Activated CD4-positive, alpha-beta T cell treated with anti-CD3 and anti-CD28 coated beads, Interleukin-2, amount 10 ng/mL, durations not matched to agents 7 days and 5 days (primary cell): ENCODE measurements at regions not wholly inside any gene's neighbourhood (a gene's known extent, or its start where the extent isn't known, plus 50 kb on each side); places are given as distances from the start of the nearest gene placed in this dataset.

ENCODE experiments used
- CTCF ChIA-PET: fragments of 350-600 bp; sonication (Branson Sonifier 250); formaldehyde crosslinking; loops from one replicate; lab custom pipeline; 2021; ENCODE audit warnings: antibody characterized with exemption; lab: Charles Lee
- POLR2A ChIA-PET: fragments of 350-600 bp; sonication (Branson Sonifier 250); formaldehyde crosslinking; loops from one replicate; lab custom pipeline; 2021; ENCODE audit warnings: antibody characterized with exemption; lab: Charles Lee
- DNase-seq: peaks from one replicate; pipeline ENCODE4 v3.0.0-alpha.2; 2020
- H3K27ac Mint-ChIP-seq: one replicate; pipeline ENCODE4 v1.8.0; 2021; ENCODE audit warnings: mild to moderate bottlenecking, moderate library complexity, mixed read lengths
- H3K27me3 Mint-ChIP-seq: one replicate; pipeline ENCODE4 v1.8.0; 2021; ENCODE audit warnings: mixed read lengths
- H3K36me3 Mint-ChIP-seq: one replicate; pipeline ENCODE4 v1.8.0; 2021; ENCODE audit warnings: low read depth, mixed read lengths
- H3K4me1 Mint-ChIP-seq: one replicate; pipeline ENCODE4 v1.8.0; 2021; ENCODE audit warnings: mixed read lengths
- H3K4me3 Mint-ChIP-seq: one replicate; pipeline ENCODE4 v1.8.0; 2021; ENCODE audit warnings: mild to moderate bottlenecking, moderate library complexity, mixed read lengths
- H3K9me3 Mint-ChIP-seq: one replicate; pipeline ENCODE4 v1.8.0; 2021; ENCODE audit warnings: mixed read lengths

DNA sequence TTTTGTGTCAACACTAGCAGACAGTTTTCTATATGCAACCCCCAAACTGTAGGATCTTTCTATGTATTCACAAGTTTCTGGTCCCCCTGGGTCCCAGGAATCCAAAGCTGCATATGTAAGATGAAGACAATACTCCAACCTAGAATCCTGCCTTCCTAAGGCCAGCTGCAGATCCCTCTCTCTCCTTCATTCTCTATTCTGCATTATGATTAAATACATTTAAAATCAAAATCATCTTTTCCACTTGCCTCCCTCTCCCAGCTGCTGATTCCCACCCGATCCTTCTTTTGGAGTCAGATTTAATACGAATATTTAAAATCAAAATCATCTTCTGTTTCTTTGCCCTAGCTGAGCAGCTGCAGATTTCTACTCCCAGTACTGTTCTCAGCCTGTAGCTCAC, 783.0 kb upstream of the ZEB2 start:
- peaks cover 4% of the 10 kb centered on the region for H3K27me3 Mint-ChIP-seq
- DNase-seq, result no peak
- H3K27ac Mint-ChIP-seq, result no peak overlapping the region
- no peak overlapping the region for H3K4me3 Mint-ChIP-seq
- H3K36me3 Mint-ChIP-seq, result no peaks in the 10 kb centered on the region
- H3K4me1 Mint-ChIP-seq, result no peaks in the 10 kb centered on the region
- H3K9me3 Mint-ChIP-seq, result no peaks in the 10 kb centered on the region
- CTCF ChIA-PET, result no interaction called here
- POLR2A ChIA-PET, result no interaction called here

DNA sequence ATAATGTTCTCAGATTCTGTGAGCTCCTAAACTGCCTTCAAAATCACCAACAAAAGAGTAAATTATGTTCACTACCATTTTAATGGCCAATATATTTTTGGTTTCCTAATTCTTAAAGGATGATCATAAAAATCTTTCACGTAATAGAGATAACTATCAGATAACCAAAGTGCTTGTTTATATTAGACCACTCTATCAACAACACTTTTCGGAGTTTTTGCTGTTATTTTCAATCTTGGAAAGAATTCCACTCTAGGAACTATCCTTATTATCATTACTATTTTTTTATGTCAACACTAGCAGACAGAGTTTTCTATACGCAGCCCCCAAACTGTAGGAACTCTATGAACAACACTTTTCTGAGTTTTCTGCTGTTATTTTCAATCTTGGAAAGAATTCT, 782.5 kb upstream of the ZEB2 start:
- no peaks in the 10 kb centered on the region for H3K9me3 Mint-ChIP-seq
- no peak for DNase-seq
- ChIA-PET POLR2A (no interaction called here), CTCF (no interaction called here)
- no peaks in the 10 kb centered on the region for H3K36me3 Mint-ChIP-seq
- H3K4me3 Mint-ChIP-seq, result no peak overlapping the region
- no peak overlapping the region for H3K27ac Mint-ChIP-seq
- H3K27me3 Mint-ChIP-seq, result peaks cover 4% of the 10 kb centered on the region
- no peaks in the 10 kb centered on the region for H3K4me1 Mint-ChIP-seq

DNA sequence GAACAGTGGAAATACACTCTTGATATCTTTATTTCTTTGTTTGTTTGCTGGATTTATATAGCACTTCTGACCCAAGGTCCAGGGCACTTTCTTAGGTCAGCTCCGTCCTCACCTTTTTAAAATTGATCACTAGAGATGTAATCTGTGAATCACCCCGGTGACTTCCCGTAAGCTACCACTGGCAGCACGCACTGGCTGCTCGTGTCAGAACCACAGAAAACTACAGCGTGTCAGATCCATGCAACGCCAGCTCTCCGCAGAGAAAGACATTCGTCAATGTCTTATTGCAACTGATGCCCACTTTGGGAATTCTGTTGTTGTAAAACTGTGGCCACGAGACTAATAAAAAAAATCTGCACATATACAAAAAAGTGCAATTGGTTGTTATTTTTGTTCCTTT, 779.4 kb upstream of the ZEB2 start:
- Mint-ChIP-seq H3K27me3 (peaks cover 3% of the 10 kb centered on the region), H3K4me3 (no peak overlapping the region), H3K27ac (no peak overlapping the region), H3K9me3 (no peaks in the 10 kb centered on the region), H3K4me1 (no peaks in the 10 kb centered on the region), H3K36me3 (no peaks in the 10 kb centered on the region)
- POLR2A ChIA-PET, result no interaction called here
- CTCF ChIA-PET, result no interaction called here
- no peak for DNase-seq

DNA sequence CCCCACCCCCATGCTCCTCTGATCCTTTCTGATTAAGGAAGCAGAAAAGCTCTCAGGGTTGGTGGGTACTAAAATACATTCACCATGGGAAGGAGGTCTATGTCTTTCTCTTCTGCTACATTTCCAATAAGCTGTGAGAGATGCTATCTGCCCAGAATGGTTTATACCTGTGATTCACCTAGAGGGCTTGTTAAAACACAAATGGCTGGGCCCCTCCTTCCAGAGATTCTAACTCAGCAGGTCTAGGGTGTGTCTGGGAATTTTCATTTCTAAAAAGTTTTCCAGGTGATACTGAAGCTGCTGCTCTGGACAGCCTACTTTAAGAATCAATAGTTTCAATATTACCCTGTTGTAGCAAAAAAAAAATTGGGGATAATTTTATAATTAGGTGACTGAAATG, 772.2 kb upstream of the ZEB2 start:
- H3K4me3 Mint-ChIP-seq, result no peak overlapping the region
- peaks cover 17% of the 10 kb centered on the region for H3K27me3 Mint-ChIP-seq
- DNase-seq, result no peak
- no peaks in the 10 kb centered on the region for H3K36me3 Mint-ChIP-seq
- H3K9me3 Mint-ChIP-seq, result no peaks in the 10 kb centered on the region
- H3K4me1 Mint-ChIP-seq, result no peaks in the 10 kb centered on the region
- no peak overlapping the region for H3K27ac Mint-ChIP-seq
- ChIA-PET POLR2A (no interaction called here), CTCF (no interaction called here)

DNA sequence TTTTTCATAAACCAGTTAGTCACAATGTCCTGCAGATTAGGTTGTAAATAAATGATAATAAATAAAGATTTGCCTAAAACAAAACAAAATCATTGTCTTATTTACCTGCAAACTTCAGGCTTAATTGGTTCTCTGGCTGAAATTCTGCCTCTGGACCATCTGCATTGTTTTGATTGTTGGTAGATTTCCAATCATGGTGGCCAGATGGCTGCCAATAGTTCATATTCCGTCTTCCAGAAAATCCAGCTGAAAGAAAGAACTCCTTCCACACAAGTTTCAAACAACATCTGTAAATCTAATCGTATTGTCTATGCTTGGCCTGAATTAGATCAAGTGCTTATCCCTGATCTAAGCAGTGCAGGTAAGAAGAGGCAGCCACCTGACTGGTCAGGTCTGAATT, 771.1 kb upstream of the ZEB2 start:
- no peaks in the 10 kb centered on the region for H3K9me3 Mint-ChIP-seq
- ChIA-PET POLR2A (no interaction called here), CTCF (no interaction called here)
- no peaks in the 10 kb centered on the region for H3K36me3 Mint-ChIP-seq
- H3K27me3 Mint-ChIP-seq, result peaks cover 24% of the 10 kb centered on the region
- no peaks in the 10 kb centered on the region for H3K4me1 Mint-ChIP-seq
- no peak overlapping the region for H3K27ac Mint-ChIP-seq
- DNase-seq, result no peak
- H3K4me3 Mint-ChIP-seq, result no peak overlapping the region

DNA sequence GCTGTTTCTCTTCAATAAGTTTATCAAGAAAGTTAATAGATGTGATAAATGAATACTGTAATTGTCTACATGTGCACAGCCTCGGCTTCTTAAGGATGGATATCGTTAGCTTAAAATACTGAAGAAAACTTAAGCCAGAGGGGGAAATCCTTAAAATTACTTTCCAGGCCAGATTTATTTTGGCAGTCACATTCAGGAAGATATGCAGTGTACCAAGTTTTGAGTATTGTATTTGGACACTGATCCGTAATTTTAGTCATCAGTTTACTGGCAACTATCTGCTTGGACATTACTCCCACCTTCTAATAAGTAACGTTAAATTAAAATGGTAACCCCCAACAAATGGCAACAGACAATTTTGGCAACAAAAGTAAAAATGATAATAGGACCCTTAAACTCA, 770.0 kb upstream of the ZEB2 start:
- ChIA-PET POLR2A (no interaction called here), CTCF (no interaction called here)
- no peaks in the 10 kb centered on the region for H3K4me1 Mint-ChIP-seq
- DNase-seq, result no peak
- H3K9me3 Mint-ChIP-seq, result no peaks in the 10 kb centered on the region
- H3K27ac Mint-ChIP-seq, result no peak overlapping the region
- H3K4me3 Mint-ChIP-seq, result no peak overlapping the region
- H3K27me3 Mint-ChIP-seq, result peaks cover 24% of the 10 kb centered on the region
- no peaks in the 10 kb centered on the region for H3K36me3 Mint-ChIP-seq

DNA sequence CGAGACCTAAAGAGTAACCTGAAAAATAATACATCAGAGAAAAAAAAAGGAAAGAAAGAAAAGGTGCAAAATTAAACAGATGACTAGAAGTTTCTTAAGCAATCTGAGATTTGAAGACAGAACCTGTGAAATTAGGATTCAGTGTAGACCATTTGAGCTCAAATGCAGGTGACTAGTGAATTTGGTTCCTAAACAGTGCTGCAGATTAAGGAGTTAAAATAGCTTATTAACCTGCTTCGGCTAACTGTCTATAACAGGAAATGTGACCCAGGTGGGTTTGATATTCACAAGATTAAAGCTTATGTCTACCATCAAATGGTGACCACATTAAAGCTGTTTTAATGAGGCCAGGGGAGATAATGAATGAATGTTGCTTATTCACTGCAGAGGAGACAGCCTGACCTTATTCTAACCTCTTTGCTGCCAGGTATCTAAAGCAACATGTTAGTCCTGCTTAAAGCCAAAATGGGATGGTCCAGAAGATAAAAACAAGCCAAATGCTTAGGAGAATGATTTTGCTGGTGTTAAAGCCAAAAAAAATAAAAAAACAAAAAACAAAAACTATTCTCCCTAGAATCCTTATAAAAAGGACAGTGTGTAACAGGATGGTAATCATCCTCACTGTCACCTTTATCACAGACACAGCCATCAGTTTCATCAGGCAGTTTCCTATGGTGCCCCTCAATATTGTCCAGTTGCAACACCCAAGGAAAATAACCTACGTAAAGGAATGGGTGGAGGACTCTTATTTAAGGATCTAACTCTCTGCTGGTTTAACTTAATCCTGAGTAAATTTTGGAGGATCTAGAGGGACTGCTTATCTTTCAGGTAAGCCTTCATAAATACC, 769.0 kb upstream of the ZEB2 start:
- no peak for DNase-seq
- Mint-ChIP-seq H3K27me3 (peaks cover 26% of the 10 kb centered on the region), H3K9me3 (no peaks in the 10 kb centered on the region), H3K4me1 (no peaks in the 10 kb centered on the region), H3K27ac (no peak overlapping the region), H3K4me3 (no peak overlapping the region), H3K36me3 (no peaks in the 10 kb centered on the region)
- CTCF ChIA-PET, result interaction anchor here (0.7 kb wide), 1 partner anchor 31 kb away, joined by 4 read pairs; no protein-coding TSS in a partner anchor
- POLR2A ChIA-PET, result no interaction called here

DNA sequence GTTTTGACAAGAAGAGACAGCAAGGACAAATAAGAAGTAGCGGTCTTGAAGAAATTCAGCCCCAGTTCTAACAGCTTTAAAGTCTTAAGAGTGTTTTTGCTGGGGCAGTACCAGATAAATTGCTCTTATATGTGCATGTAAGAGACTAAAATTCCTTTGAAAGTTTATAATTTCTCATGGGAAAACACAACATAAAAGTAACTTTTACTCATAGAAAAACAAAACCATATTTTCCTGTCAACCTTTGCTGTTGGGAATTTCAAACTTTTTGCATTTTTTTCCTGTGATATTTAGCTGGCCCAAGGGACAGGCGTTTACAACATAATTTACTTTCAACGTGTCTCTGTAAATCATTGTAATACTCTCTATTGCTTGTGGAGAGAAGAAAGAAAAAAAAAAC, 767.8 kb upstream of the ZEB2 start:
- ChIA-PET POLR2A (no interaction called here), CTCF (no interaction called here)
- Mint-ChIP-seq H3K4me1 (no peaks in the 10 kb centered on the region), H3K27ac (no peak overlapping the region), H3K9me3 (no peaks in the 10 kb centered on the region), H3K27me3 (peaks cover 27% of the 10 kb centered on the region), H3K4me3 (no peak overlapping the region), H3K36me3 (no peaks in the 10 kb centered on the region)
- no peak for DNase-seq

DNA sequence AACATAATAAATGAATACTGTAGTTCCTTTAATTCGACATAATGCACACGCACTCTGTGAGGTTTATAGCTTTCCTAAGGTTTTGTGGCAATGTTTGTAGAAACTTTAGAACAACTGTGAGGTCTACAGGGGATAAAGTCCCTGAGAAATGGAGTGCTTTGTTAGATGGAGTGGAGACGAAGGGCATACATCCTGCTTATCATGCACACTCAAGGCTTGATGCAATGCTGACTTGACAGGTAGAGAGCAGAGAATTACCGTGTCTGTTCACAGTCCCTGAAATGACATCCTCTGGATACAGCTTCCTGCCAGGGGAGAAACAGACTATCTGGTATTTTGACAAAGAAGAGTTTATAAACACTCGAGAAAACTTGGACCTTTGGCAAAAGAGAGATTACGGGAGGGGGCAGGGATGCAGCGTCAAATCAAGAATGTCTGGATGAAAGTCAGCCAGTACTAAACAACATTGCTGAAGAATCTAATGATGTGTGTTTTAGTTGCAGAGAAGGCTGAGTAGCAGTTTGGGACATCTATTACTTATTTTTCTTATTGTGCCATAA, 766.9 kb upstream of the ZEB2 start:
- H3K4me3 Mint-ChIP-seq, result no peak overlapping the region
- no peaks in the 10 kb centered on the region for H3K9me3 Mint-ChIP-seq
- POLR2A ChIA-PET, result no interaction called here

DNA sequence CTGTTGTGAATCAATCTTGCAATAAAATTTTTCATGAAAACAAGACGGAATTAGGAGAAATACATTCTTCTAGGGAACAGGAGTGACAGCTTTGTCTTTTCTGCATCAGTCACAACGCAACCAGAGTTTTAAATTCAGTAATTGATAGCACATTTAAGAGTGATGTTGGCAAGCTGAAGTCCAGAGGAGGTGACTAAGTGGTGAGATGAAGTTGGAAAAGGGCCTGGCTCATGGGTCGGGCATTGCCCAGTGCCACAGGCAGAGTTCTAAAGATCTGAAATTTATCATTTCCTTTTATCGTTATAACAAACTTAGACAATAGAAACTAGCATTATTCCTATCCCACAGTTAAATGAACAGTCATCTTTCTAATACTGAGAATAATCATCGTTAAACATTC, 764.6 kb upstream of the ZEB2 start:
- Mint-ChIP-seq H3K4me3 (no peak overlapping the region), H3K27ac (no peak overlapping the region), H3K4me1 (no peaks in the 10 kb centered on the region), H3K27me3 (peaks cover 28% of the 10 kb centered on the region), H3K36me3 (no peaks in the 10 kb centered on the region), H3K9me3 (no peaks in the 10 kb centered on the region)
- DNase-seq, result no peak
- POLR2A ChIA-PET, result no interaction called here
- CTCF ChIA-PET, result no interaction called here

More for the DNA sequence above, 766.9 kb upstream of the ZEB2 start:
- DNase-seq, result no peak
- Mint-ChIP-seq H3K27me3 (peaks cover 27% of the 10 kb centered on the region), H3K27ac (no peak overlapping the region), H3K4me1 (no peaks in the 10 kb centered on the region), H3K36me3 (no peaks in the 10 kb centered on the region)
- CTCF ChIA-PET, result no interaction called here

DNA sequence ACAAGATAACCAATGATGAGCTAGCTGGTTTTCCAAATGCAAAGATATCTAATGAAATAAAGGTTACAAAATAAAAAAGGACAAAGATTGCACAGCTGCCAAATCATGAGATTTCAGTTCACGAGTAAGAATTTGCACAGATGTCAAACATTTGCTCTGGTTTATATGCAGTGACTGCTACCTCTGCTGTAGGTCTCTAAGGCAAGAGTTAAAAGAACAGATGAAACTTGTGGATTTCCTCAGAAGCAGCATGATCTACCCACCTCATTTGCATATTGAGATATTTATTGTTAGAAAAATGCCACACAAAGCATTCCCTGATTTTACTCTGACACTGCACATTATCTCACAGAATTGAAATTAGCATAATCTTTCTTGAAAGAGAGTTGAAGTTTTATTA, 763.2 kb upstream of the ZEB2 start:
- no peaks in the 10 kb centered on the region for H3K9me3 Mint-ChIP-seq
- no peak for DNase-seq
- CTCF ChIA-PET, result no interaction called here
- H3K4me3 Mint-ChIP-seq, result no peak overlapping the region
- H3K27ac Mint-ChIP-seq, result no peak overlapping the region
- POLR2A ChIA-PET, result no interaction called here
- no peaks in the 10 kb centered on the region for H3K4me1 Mint-ChIP-seq
- H3K27me3 Mint-ChIP-seq, result peaks cover 20% of the 10 kb centered on the region
- no peaks in the 10 kb centered on the region for H3K36me3 Mint-ChIP-seq

DNA sequence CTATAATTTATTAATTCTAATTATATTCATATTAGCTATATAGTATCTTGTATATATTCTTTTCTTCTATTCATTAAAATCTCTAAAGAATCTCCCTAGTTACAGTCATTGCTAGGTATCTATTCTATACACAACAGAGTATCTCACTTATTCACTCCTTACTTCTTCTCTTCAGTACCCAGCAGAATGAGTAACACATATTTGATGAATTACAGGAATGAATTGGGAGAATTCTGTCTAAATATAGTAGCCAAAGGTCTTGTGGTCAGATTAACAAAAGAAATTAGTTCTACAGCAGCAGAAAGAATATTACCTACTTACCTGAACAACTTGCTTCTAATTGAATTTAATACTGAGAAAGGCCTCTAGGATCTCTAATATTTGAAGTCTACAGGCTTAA, 758.0 kb upstream of the ZEB2 start:
- DNase-seq, result no peak
- Mint-ChIP-seq H3K4me1 (no peaks in the 10 kb centered on the region), H3K27ac (no peak overlapping the region), H3K9me3 (peaks cover 2% of the 10 kb centered on the region), H3K27me3 (peaks cover 21% of the 10 kb centered on the region), H3K4me3 (no peak overlapping the region), H3K36me3 (no peaks in the 10 kb centered on the region)
- CTCF ChIA-PET, result no interaction called here
- POLR2A ChIA-PET, result no interaction called here

DNA sequence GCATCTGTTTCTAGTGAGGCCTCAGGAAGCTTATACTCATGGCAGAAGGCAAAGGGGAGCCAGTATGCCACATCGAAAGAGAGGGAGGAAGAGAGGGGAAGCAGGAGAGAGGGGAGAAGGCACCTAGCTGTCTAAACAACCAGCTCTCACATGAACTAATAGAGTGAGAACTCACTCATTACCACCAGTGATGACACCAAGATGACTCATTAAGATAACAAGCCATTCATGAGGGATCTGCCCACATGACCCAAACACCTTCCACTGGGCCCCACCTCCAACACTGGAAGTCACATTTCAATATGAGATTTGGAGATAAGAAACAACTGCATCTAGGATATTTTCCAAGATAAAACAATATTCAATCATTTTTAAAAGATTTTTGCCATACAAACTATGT, 753.9 kb upstream of the ZEB2 start:
- CTCF ChIA-PET, result no interaction called here
- no peak overlapping the region for H3K4me3 Mint-ChIP-seq
- DNase-seq, result no peak

DNA sequence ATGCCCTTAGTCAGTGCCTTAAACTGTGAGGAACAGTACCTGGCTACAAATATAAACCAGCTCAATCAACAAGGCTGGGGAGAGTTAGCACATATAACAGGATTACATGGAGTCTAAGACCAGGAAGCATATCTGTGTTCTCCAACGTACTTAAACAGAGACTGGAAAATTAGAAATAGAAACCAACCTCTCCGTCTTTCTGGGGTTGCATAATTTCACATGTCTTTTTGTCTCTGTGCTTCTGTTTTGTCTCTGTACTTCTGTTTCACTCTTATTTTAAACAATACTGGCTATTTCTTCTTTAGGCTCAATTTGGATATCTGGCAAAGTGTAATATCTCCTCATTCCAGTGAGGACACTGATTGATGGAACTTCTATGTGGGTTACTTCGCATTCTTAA, 749.0 kb upstream of the ZEB2 start:
- Mint-ChIP-seq H3K27me3 (peaks cover 11% of the 10 kb centered on the region), H3K27ac (no peak overlapping the region), H3K36me3 (no peaks in the 10 kb centered on the region), H3K4me1 (no peaks in the 10 kb centered on the region), H3K4me3 (no peak overlapping the region), H3K9me3 (peaks cover 3% of the 10 kb centered on the region)
- CTCF ChIA-PET, result no interaction called here
- POLR2A ChIA-PET, result no interaction called here
- no peak for DNase-seq

More for the DNA sequence above, 753.9 kb upstream of the ZEB2 start:
- Mint-ChIP-seq H3K9me3 (peaks cover 2% of the 10 kb centered on the region), H3K4me1 (no peaks in the 10 kb centered on the region), H3K36me3 (no peaks in the 10 kb centered on the region), H3K27me3 (peaks cover 14% of the 10 kb centered on the region), H3K27ac (no peak overlapping the region)
- POLR2A ChIA-PET, result no interaction called here
